H1 (cell line): ENCODE measurements at regions not wholly inside any gene's neighbourhood (a gene's known extent, or its start where the extent isn't known, plus 50 kb on each side); places are given as distances from the start of the nearest gene placed in this dataset.

Source experiments
- CTCF ChIA-PET: fragments of 300-600 bp; sonication (Branson Sonifier 250); formaldehyde crosslinking; loops from one replicate; lab custom pipeline; 2021; ENCODE audit not compliant: partially characterized antibody; lab: Charles Lee
- POLR2A ChIA-PET: fragments of 300-600 bp; sonication (Branson Sonifier 250); formaldehyde crosslinking; loops from one replicate; lab custom pipeline; 2021; ENCODE audit warnings: inconsistent platforms; ENCODE audit not compliant: partially characterized antibody; lab: Charles Lee
- DNase-seq, 2 experiments: peaks; one replicate each; pipeline versions ENCODE4 v3.0.0 to v3.0.0-alpha.2; 2010 to 2022; ENCODE audit warnings: low spot score in 2 of 2, low read depth in 1 of 2, mixed read lengths in 1 of 2
- FAIRE-seq: peaks from 2 replicates; lab custom pipeline; 2011; peaks lifted over from hg19 to GRCh38; lab: Jason Lieb, UNC
- H2AFZ ChIP-seq: 2 replicates; pipeline ENCODE4 v1.8.1; 2012; ENCODE audit warnings: low read length, inconsistent platforms
- H2AK5ac ChIP-seq: 2 replicates; pipeline ENCODE4 v1.6.1; 2013; ENCODE audit warnings: low read depth, low read length
- H2BK120ac ChIP-seq: replicated peaks from 2 replicates; pipeline ENCODE3; 2013; ENCODE audit warnings: low read depth, low read length, inconsistent platforms
- H2BK12ac ChIP-seq: 2 replicates; pipeline ENCODE4 v1.6.1; 2013; ENCODE audit warnings: low read depth, low read length
- H2BK15ac ChIP-seq: 2 replicates; pipeline ENCODE4 v1.6.1; 2013; ENCODE audit warnings: low read length
- H2BK20ac ChIP-seq: 2 replicates; pipeline ENCODE4 v1.6.1; 2013; ENCODE audit warnings: low read length
- H2BK5ac ChIP-seq: 2 replicates; pipeline ENCODE4 v1.6.1; 2013; ENCODE audit warnings: low read depth, low read length
- H3K14ac ChIP-seq: 2 replicates; pipeline ENCODE4 v1.6.1; 2013; ENCODE audit warnings: inconsistent platforms; ENCODE audit not compliant: insufficient read length
- H3K18ac ChIP-seq: 2 replicates; pipeline ENCODE4 v1.6.1; 2013; ENCODE audit warnings: low read length; ENCODE audit errors: extremely low read depth
- H3K23ac ChIP-seq: 2 replicates; pipeline ENCODE4 v1.6.1; 2013; ENCODE audit warnings: inconsistent platforms; ENCODE audit not compliant: insufficient read length
- H3K23me2 ChIP-seq: 2 replicates; pipeline ENCODE4 v1.6.1; 2013; ENCODE audit warnings: low read depth, low read length
- H3K27ac ChIP-seq: 2 replicates; pipeline ENCODE4 v1.6.1; 2011; ENCODE audit warnings: low read depth, low read length, inconsistent platforms
- H3K27me3 ChIP-seq, 4 experiments: replicated peaks in 1 of 4; 1 replicate in 1 of 4; 2 replicates in 3 of 4; pipeline versions ENCODE4 v1.6.1 to v1.8.1; 2011 to 2013; ENCODE audit warnings: low read length in 3 of 4, mild to moderate bottlenecking in 3 of 4, inconsistent platforms in 2 of 4, mixed read lengths in 2 of 4, moderate library complexity in 1 of 4; ENCODE audit not compliant: control insufficient read depth in 3 of 4, insufficient read depth in 3 of 4; ENCODE audit errors: extremely low read depth in 1 of 4
- H3K36me3 ChIP-seq, 4 experiments: 2 replicates each; pipeline versions ENCODE4 v1.6.1 to v1.8.1; 2011 to 2013; ENCODE audit warnings: mild to moderate bottlenecking in 4 of 4, low read length in 3 of 4, moderate library complexity in 2 of 4, control low read depth in 1 of 4, inconsistent platforms in 1 of 4; ENCODE audit not compliant: insufficient read depth in 4 of 4, control insufficient read depth in 2 of 4
- H3K4ac ChIP-seq: replicated peaks from 2 replicates; pipeline ENCODE3; 2013; ENCODE audit warnings: low read length, low read depth, mixed read lengths, inconsistent platforms; ENCODE audit not compliant: insufficient read length
- H3K4me1 ChIP-seq, 4 experiments: replicated peaks in 1 of 4; 1 replicate in 1 of 4; 2 replicates in 3 of 4; pipeline versions ENCODE4 v1.6.1 to v1.8.1; 2011 to 2013; ENCODE audit warnings: low read length in 3 of 4, inconsistent platforms in 2 of 4, mixed read lengths in 1 of 4; ENCODE audit not compliant: insufficient read depth in 4 of 4, control insufficient read depth in 3 of 4
- H3K4me2 ChIP-seq, 2 experiments: 2 replicates each; pipeline versions ENCODE4 v1.6.1 to v1.8.1; 2011 to 2013; ENCODE audit warnings: low read depth in 2 of 2, low read length in 2 of 2, control low read depth in 1 of 2, inconsistent platforms in 1 of 2, mild to moderate bottlenecking in 1 of 2; ENCODE audit not compliant: insufficient read depth in 1 of 2
- H3K4me3 ChIP-seq, 4 experiments: fragments of 200-600, 300-600 bp in 1 of 4; sonication (generic), shearing (Covaris generic), sonication (Bioruptor Twin) in 1 of 4; 2 replicates each; pipeline versions ENCODE4 v1.5.1 to v1.8.1; 2011 to 2016; ENCODE audit warnings: low read length in 4 of 4, low read depth in 3 of 4, control low read depth in 2 of 4, inconsistent platforms in 2 of 4, mild to moderate bottlenecking in 2 of 4, mixed read lengths in 1 of 4, moderate library complexity in 1 of 4; ENCODE audit not compliant: insufficient read depth in 2 of 4; ENCODE audit errors: extremely low read depth in 1 of 4
- H3K56ac ChIP-seq: replicated peaks from 2 replicates; pipeline ENCODE3; 2013; ENCODE audit warnings: low read depth, mild to moderate bottlenecking, mixed read lengths, low read length, inconsistent platforms; ENCODE audit not compliant: insufficient read length
- H3K79me1 ChIP-seq: 2 replicates; pipeline ENCODE4 v1.6.1; 2013; ENCODE audit warnings: low read depth, low read length, control low read depth
- H3K79me2 ChIP-seq, 2 experiments: 2 replicates each; pipeline versions ENCODE4 v1.6.1 to v1.8.1; 2012 to 2013; ENCODE audit warnings: low read length in 2 of 2, mild to moderate bottlenecking in 2 of 2, inconsistent platforms in 1 of 2; ENCODE audit not compliant: insufficient read depth in 2 of 2, control insufficient read depth in 1 of 2
- H3K9ac ChIP-seq, 4 experiments: replicated peaks in 1 of 4; 1 replicate in 1 of 4; 2 replicates in 3 of 4; pipeline versions ENCODE4 v1.6.1 to v1.8.1; 2011 to 2013; ENCODE audit warnings: low read depth in 3 of 4, low read length in 3 of 4, control low read depth in 2 of 4, mild to moderate bottlenecking in 2 of 4, moderate library complexity in 2 of 4, inconsistent platforms in 1 of 4; ENCODE audit errors: extremely low read depth in 1 of 4
- H3K9me3 ChIP-seq, 2 experiments: 2 replicates each; pipeline versions ENCODE4 v1.6.1 to v1.8.1; 2012 to 2013; ENCODE audit warnings: mild to moderate bottlenecking in 2 of 2, moderate library complexity in 2 of 2, control low read depth in 1 of 2, inconsistent platforms in 1 of 2, low read depth in 1 of 2, low read length in 1 of 2, mixed read lengths in 1 of 2; ENCODE audit not compliant: insufficient read depth in 2 of 2
- H4K20me1 ChIP-seq, 2 experiments: replicated peaks in 1 of 2; 2 replicates each; pipeline versions ENCODE3 to v1.8.1; 2011 to 2013; ENCODE audit warnings: inconsistent platforms in 2 of 2, low read length in 2 of 2, mild to moderate bottlenecking in 1 of 2; ENCODE audit not compliant: insufficient read depth in 2 of 2, control insufficient read depth in 1 of 2
- H4K5ac ChIP-seq: 2 replicates; pipeline ENCODE4 v1.6.1; 2013; ENCODE audit warnings: low read length, low read depth, mixed read lengths, inconsistent platforms; ENCODE audit not compliant: insufficient read length
- H4K8ac ChIP-seq: 2 replicates; pipeline ENCODE4 v1.8.0; 2013; ENCODE audit warnings: mild to moderate bottlenecking, moderate library complexity, low read length, inconsistent platforms; ENCODE audit not compliant: insufficient read depth; ENCODE audit errors: extremely low read depth
- H4K91ac ChIP-seq: replicated peaks from 2 replicates; pipeline ENCODE3; 2013; ENCODE audit warnings: low read length, mixed read lengths, inconsistent platforms; ENCODE audit not compliant: insufficient read length
- HDAC2 ChIP-seq, 2 experiments: fragments of 300-600 bp in 1 of 2; sonication (generic) in 1 of 2; IDR thresholded peaks; 2 replicates each; pipeline ENCODE4 v1.6.1; 2011 to 2012; ENCODE audit warnings: low read depth in 2 of 2, low read length in 2 of 2, mild to moderate bottlenecking in 2 of 2, moderate library complexity in 2 of 2, borderline replicate concordance in 1 of 2, inconsistent platforms in 1 of 2
- POU5F1 ChIP-seq: IDR thresholded peaks from 2 replicates; pipeline ENCODE4 v1.6.1; 2011; ENCODE audit warnings: low read depth, mild to moderate bottlenecking, low read length, moderate library complexity

- Histone ChIP-seq H3K27ac (no peak overlapping the region), H4K5ac (no peak overlapping the region), H3K23me2 (no peaks in the 10 kb centered on the region), H3K4me2 (no peak overlapping the region), H3K9me3 (no peaks in the 10 kb centered on the region), H2BK5ac (no peak overlapping the region), H3K4me3 (no peak overlapping the region), H2BK15ac (no peak overlapping the region), H2BK20ac (no peak overlapping the region), H3K9ac (no peak overlapping the region), H3K79me2 (no peaks in the 10 kb centered on the region), H4K20me1 (no peaks in the 10 kb centered on the region), H3K36me3 (no peaks in the 10 kb centered on the region), H3K23ac (no peak overlapping the region), H3K4ac (no peak overlapping the region), H2BK120ac (no peak overlapping the region), H3K56ac (no peak overlapping the region), H3K14ac (no peak overlapping the region), H2BK12ac (no peak overlapping the region), H2AK5ac (no peak overlapping the region), H3K27me3 (no peaks in the 10 kb centered on the region), H3K79me1 (no peaks in the 10 kb centered on the region), H3K18ac (no peak overlapping the region), H2AFZ (no peak overlapping the region), H4K8ac (no peak overlapping the region), H3K4me1 (no peaks in the 10 kb centered on the region), H4K91ac (no peak overlapping the region)
- POLR2A ChIA-PET: no interaction called here
- CTCF ChIA-PET: no interaction called here
- DNase-seq (no peak), FAIRE-seq (no peak)
- TF ChIP-seq POU5F1 (no peak), HDAC2 (IDR thresholded peaks at IDR 0.05; ENCODE audit: borderline replicate concordance in 1 of 2, low read depth in 2 of 2, low read length in 2 of 2) (no peak)
Observed at GRCh38 chr9:11595756-11596155, 983.0 kb upstream of the PTPRD start.
